SKM-1 treated with dmso at 0.1 percent for 144 hours (cell line): ENCODE measurements at regions not wholly inside any gene's neighbourhood (a gene's known extent, or its start where the extent isn't known, plus 50 kb on each side); places are given as distances from the start of the nearest gene placed in this dataset.
"Not testable (repeated sequence)": the region's sequence is repeated elsewhere in the genome, so short reads cannot be mapped to it uniquely, and the experiment has no call there.

Source experiments
- DNase-seq: peaks from one replicate; lab custom pipeline; 2025; ENCODE audit not compliant: unreplicated experiment; lab: John Stamatoyannopoulos, UW

GRCh38 chr3:99321261-99321660, 317.1 kb upstream of the COL8A1 start:
- DNase-seq, result no peak

GRCh38 chr3:99319961-99320360, 318.4 kb upstream of the COL8A1 start:
- DNase-seq, result no peak

- no peak for DNase-seq
These were observed 318.9 kb upstream of the COL8A1 start for GRCh38 chr3:99319450-99319849.

- DNase-seq, result no peak
These were observed 321.2 kb upstream of the COL8A1 start for GRCh38 chr3:99317201-99317600.

GRCh38 chr3:99315896-99316295, 322.5 kb upstream of the COL8A1 start:
- DNase-seq, result no peak

GRCh38 chr3:99313485-99313884, 324.9 kb upstream of the COL8A1 start:
- DNase-seq, result no peak

- DNase-seq, result no peak
These were observed 339.7 kb upstream of the COL8A1 start for GRCh38 chr3:99298661-99299060.

GRCh38 chr3:99295836-99296235, 342.6 kb upstream of the COL8A1 start:
- no peak for DNase-seq

GRCh38 chr3:99294092-99294491, 344.3 kb upstream of the COL8A1 start:
- DNase-seq, result not testable (repeated sequence)

GRCh38 chr3:99287876-99288275, 350.5 kb upstream of the COL8A1 start:
- no peak for DNase-seq

GRCh38 chr3:99286266-99286845, 352.0 kb upstream of the COL8A1 start:
- no peak for DNase-seq

GRCh38 chr3:99269606-99270351, 368.3 kb upstream of the DCBLD2 start:
- DNase-seq, result no peak

GRCh38 chr3:99256788-99257187, 355.3 kb upstream of the DCBLD2 start:
- DNase-seq, result no peak

- no peak for DNase-seq
These were observed 352.5 kb upstream of the DCBLD2 start for GRCh38 chr3:99253963-99254355.

GRCh38 chr3:99250821-99251355, 349.4 kb upstream of the DCBLD2 start:
- no peak for DNase-seq

GRCh38 chr3:99250272-99250671, 348.8 kb upstream of the DCBLD2 start:
- no peak for DNase-seq

GRCh38 chr3:99249627-99250026, 348.1 kb upstream of the DCBLD2 start:
- DNase-seq, result no peak

- no peak for DNase-seq
These were observed 347.4 kb upstream of the DCBLD2 start for GRCh38 chr3:99248913-99249312.

- no peak for DNase-seq
These were observed 346.6 kb upstream of the DCBLD2 start for GRCh38 chr3:99248130-99248529.

- DNase-seq, result no peak
These were observed 344.6 kb upstream of the DCBLD2 start for GRCh38 chr3:99246010-99246654.

- DNase-seq, result no peak
These were observed 340.8 kb upstream of the DCBLD2 start for GRCh38 chr3:99242271-99242670.

- no peak for DNase-seq
These were observed 339.2 kb upstream of the DCBLD2 start for GRCh38 chr3:99240700-99241099.
